SK-N-MC (cell line): ENCODE measurements at regions not wholly inside any gene's neighbourhood (a gene's known extent, or its start where the extent isn't known, plus 50 kb on each side); places are given as distances from the start of the nearest gene placed in this dataset.

ENCODE experiments used
- DNase-seq: peaks from one replicate; pipeline ENCODE4 v3.0.0-alpha.2; 2011; ENCODE audit warnings: low read depth, low spot score
- H3K27ac ChIP-seq: fragments of 200-600 bp; sonication (generic); 2 replicates; pipeline ENCODE4 v1.5.1; 2016; ENCODE audit warnings: mixed run types
- H3K36me3 ChIP-seq: fragments of 200-600 bp; sonication (generic); 2 replicates; pipeline ENCODE4 v1.6.1; 2017; ENCODE audit warnings: antibody characterized with exemption, low read length, mixed read lengths; ENCODE audit not compliant: insufficient read depth
- H3K4me3 ChIP-seq: fragments of 200-600 bp; sonication (generic); 2 replicates; pipeline ENCODE4 v1.5.1; 2016
- H3K9ac ChIP-seq: fragments of 200-600 bp; sonication (generic); 2 replicates; pipeline ENCODE4 v1.8.0; 2017; ENCODE audit warnings: mixed run types, mixed read lengths; ENCODE audit not compliant: insufficient read length
- H3K9me3 ChIP-seq: fragments of 200-600 bp; sonication (generic); 2 replicates; pipeline ENCODE4 v1.6.1; 2017; ENCODE audit warnings: low read depth, mild to moderate bottlenecking, antibody characterized with exemption, low read length, moderate library complexity, mixed read lengths
- EZH2 ChIP-seq: fragments of 200-600 bp; sonication (generic); IDR thresholded peaks from one replicate; pipeline ENCODE4 v1.6.1; 2017; ENCODE audit warnings: antibody characterized with exemption
- FOXP2 ChIP-seq: optimal IDR thresholded peaks from 2 replicates; pipeline ENCODE3; 2011; ENCODE audit warnings: mild to moderate bottlenecking, moderate library complexity; ENCODE audit not compliant: insufficient read depth; ENCODE audit errors: extremely low read length, control extremely low read depth
- POLR2AphosphoS5 ChIP-seq: IDR thresholded peaks from 2 replicates; pipeline ENCODE4 v1.6.1; 2012; ENCODE audit warnings: mild to moderate bottlenecking, low read depth, low read length, borderline replicate concordance

GRCh38 chr10:128744092-128744491, 617.9 kb upstream of the MKI67 start:
- TF ChIP-seq FOXP2 (no peak), POLR2AphosphoS5 (no peak), EZH2 (no peak)
- H3K36me3 ChIP-seq: no peaks in the 10 kb centered on the region
- no peak overlapping the region for H3K4me3 ChIP-seq
- DNase-seq: no peak
- H3K27ac ChIP-seq: no peak overlapping the region
- H3K9me3 ChIP-seq: no peaks in the 10 kb centered on the region
- H3K9ac ChIP-seq: no peak overlapping the region

GRCh38 chr10:128744811-128745305, 618.6 kb upstream of the MKI67 start:
- H3K27ac ChIP-seq: no peak overlapping the region
- H3K4me3 ChIP-seq: no peak overlapping the region
- no peaks in the 10 kb centered on the region for H3K36me3 ChIP-seq
- no peak for TF ChIP-seq POLR2AphosphoS5
- no peak for TF ChIP-seq EZH2
- TF ChIP-seq FOXP2: no peak
- H3K9ac ChIP-seq: no peak overlapping the region
- H3K9me3 ChIP-seq: no peaks in the 10 kb centered on the region
- no peak for DNase-seq

GRCh38 chr10:128747582-128748346, 621.5 kb upstream of the MKI67 start:
- no peak for DNase-seq
- no peak for TF ChIP-seq FOXP2
- no peak for TF ChIP-seq POLR2AphosphoS5
- no peak for TF ChIP-seq EZH2
- H3K9me3 ChIP-seq: no peaks in the 10 kb centered on the region
- H3K36me3 ChIP-seq: no peaks in the 10 kb centered on the region
- H3K4me3 ChIP-seq: no peak overlapping the region
- no peak overlapping the region for H3K9ac ChIP-seq
- no peak overlapping the region for H3K27ac ChIP-seq

GRCh38 chr10:128751284-128751683, 625.1 kb upstream of the MKI67 start:
- H3K27ac ChIP-seq: no peak overlapping the region
- DNase-seq: no peak
- H3K9me3 ChIP-seq: no peaks in the 10 kb centered on the region
- no peak overlapping the region for H3K9ac ChIP-seq
- H3K36me3 ChIP-seq: no peaks in the 10 kb centered on the region
- no peak overlapping the region for H3K4me3 ChIP-seq
- TF ChIP-seq EZH2: no peak
- TF ChIP-seq POLR2AphosphoS5: no peak
- TF ChIP-seq FOXP2: no peak

- no peak overlapping the region for H3K27ac ChIP-seq
- H3K4me3 ChIP-seq: no peak overlapping the region
- no peak for DNase-seq
- TF ChIP-seq POLR2AphosphoS5: no peak
- TF ChIP-seq EZH2: no peak
- no peak for TF ChIP-seq FOXP2
- no peaks in the 10 kb centered on the region for H3K9me3 ChIP-seq
- no peak overlapping the region for H3K9ac ChIP-seq
- no peaks in the 10 kb centered on the region for H3K36me3 ChIP-seq
These were observed 625.6 kb upstream of the MKI67 start for GRCh38 chr10:128751851-128752250.

- no peak overlapping the region for H3K9ac ChIP-seq
- DNase-seq: no peak
- no peak overlapping the region for H3K4me3 ChIP-seq
- TF ChIP-seq POLR2AphosphoS5 (no peak), FOXP2 (no peak), EZH2 (no peak)
- H3K9me3 ChIP-seq: no peaks in the 10 kb centered on the region
- no peaks in the 10 kb centered on the region for H3K36me3 ChIP-seq
- H3K27ac ChIP-seq: no peak overlapping the region
These were observed 633.0 kb upstream of the MKI67 start for GRCh38 chr10:128759174-128759573.

- Histone ChIP-seq H3K4me3 (no peak overlapping the region), H3K9ac (no peak overlapping the region), H3K9me3 (no peaks in the 10 kb centered on the region), H3K36me3 (no peaks in the 10 kb centered on the region), H3K27ac (no peak overlapping the region)
- no peak for DNase-seq
- TF ChIP-seq POLR2AphosphoS5 (no peak), EZH2 (no peak), FOXP2 (no peak)
These were observed 637.4 kb upstream of the MKI67 start for GRCh38 chr10:128763588-128763987.

- no peak overlapping the region for H3K9ac ChIP-seq
- H3K36me3 ChIP-seq: no peaks in the 10 kb centered on the region
- no peak for TF ChIP-seq FOXP2
- TF ChIP-seq EZH2: no peak
- no peak for TF ChIP-seq POLR2AphosphoS5
- no peak overlapping the region for H3K4me3 ChIP-seq
- H3K27ac ChIP-seq: no peak overlapping the region
- no peaks in the 10 kb centered on the region for H3K9me3 ChIP-seq
- DNase-seq: no peak
These were observed 638.0 kb upstream of the MKI67 start for GRCh38 chr10:128764190-128764589.

- Histone ChIP-seq H3K4me3 (no peak overlapping the region), H3K9ac (no peak overlapping the region), H3K27ac (no peak overlapping the region), H3K36me3 (no peaks in the 10 kb centered on the region), H3K9me3 (no peaks in the 10 kb centered on the region)
- TF ChIP-seq EZH2 (no peak), POLR2AphosphoS5 (no peak), FOXP2 (no peak)
- DNase-seq: no peak
These were observed 640.7 kb upstream of the MKI67 start for GRCh38 chr10:128766915-128767314.
